ENCODE measurements at regions not wholly inside any gene's neighbourhood (a gene's known extent, or its start where the extent isn't known, plus 50 kb on each side); places are given as distances from the start of the nearest gene placed in this dataset.
"Not testable (repeated sequence)": the region's sequence is repeated elsewhere in the genome, so short reads cannot be mapped to it uniquely, and the experiment has no call there.

GRCh38 chr3:181324516-181324915, 335.0 kb upstream of the DNAJC19 start:
- DNase-seq: not testable (repeated sequence)

GRCh38 chr3:181318321-181318720, 328.8 kb upstream of the DNAJC19 start:
- DNase-seq: no peak

GRCh38 chr3:181317508-181317907, 328.0 kb upstream of the DNAJC19 start:
- no peak for DNase-seq

GRCh38 chr3:181316482-181316881, 326.9 kb upstream of the DNAJC19 start:
- no peak for DNase-seq

GRCh38 chr3:181313335-181313734, 323.8 kb upstream of the DNAJC19 start:
- no peak for DNase-seq

GRCh38 chr3:181311186-181311585, 321.6 kb upstream of the DNAJC19 start:
- DNase-seq: no peak

- DNase-seq: no peak
Measured at GRCh38 chr3:181302960-181303359, 313.4 kb upstream of the DNAJC19 start.

GRCh38 chr3:181300033-181300432, 310.5 kb upstream of the DNAJC19 start:
- DNase-seq: no peak

GRCh38 chr3:181298421-181298820, 308.9 kb upstream of the DNAJC19 start:
- no peak for DNase-seq

GRCh38 chr3:181292984-181293383, 303.4 kb upstream of the DNAJC19 start:
- DNase-seq: no peak

- no peak for DNase-seq
Measured at GRCh38 chr3:181290941-181291340, 301.4 kb upstream of the DNAJC19 start.

GRCh38 chr3:181289306-181289705, 299.8 kb upstream of the DNAJC19 start:
- no peak for DNase-seq

GRCh38 chr3:181288145-181288544, 298.6 kb upstream of the DNAJC19 start:
- no peak for DNase-seq

GRCh38 chr3:181279239-181279565, 289.7 kb upstream of the DNAJC19 start:
- DNase-seq: no peak

- no peak for DNase-seq
Measured at GRCh38 chr3:181278468-181279238, 289.1 kb upstream of the DNAJC19 start.

GRCh38 chr3:181276358-181276896, 286.9 kb upstream of the DNAJC19 start:
- DNase-seq: no peak

- no peak for DNase-seq
Measured at GRCh38 chr3:181274025-181274424, 284.5 kb upstream of the DNAJC19 start.

GRCh38 chr3:181267312-181267711, 277.8 kb upstream of the DNAJC19 start:
- DNase-seq: no peak

- no peak for DNase-seq
Measured at GRCh38 chr3:181265750-181266333, 276.3 kb upstream of the DNAJC19 start.

GRCh38 chr3:181264486-181264885, 274.9 kb upstream of the DNAJC19 start:
- DNase-seq: no peak

GRCh38 chr3:181253796-181254195, 264.3 kb upstream of the DNAJC19 start:
- DNase-seq: no peak

- DNase-seq: no peak
Measured at GRCh38 chr3:181252631-181253030, 263.1 kb upstream of the DNAJC19 start.

- no peak for DNase-seq
Measured at GRCh38 chr3:181250714-181251113, 261.2 kb upstream of the DNAJC19 start.

- DNase-seq: peak; percentile 5
Measured at GRCh38 chr3:181239441-181239840, 249.9 kb upstream of the DNAJC19 start.

- no peak for DNase-seq
Measured at GRCh38 chr3:181230258-181230657, 240.7 kb upstream of the DNAJC19 start.

Measured in DMS79 treated with DMSO at 0.1 percent for 48 hours (cell line).